DND-41 (cell line): ENCODE measurements at regions not wholly inside any gene's neighbourhood (a gene's known extent, or its start where the extent isn't known, plus 50 kb on each side); places are given as distances from the start of the nearest gene placed in this dataset.
"Not testable (repeated sequence)": the region's sequence is repeated elsewhere in the genome, so short reads cannot be mapped to it uniquely, and the experiment has no call there.

Experiments used
- EZH2 ChIP-seq: IDR thresholded peaks from 3 replicates; pipeline ENCODE4 v1.6.1; 2012; ENCODE audit warnings: borderline replicate concordance, low read depth, mild to moderate bottlenecking, moderate library complexity, low read length, inconsistent platforms; ENCODE audit not compliant: severe bottlenecking
- TF ChIP-seq, protein P1 (sequence below): IDR thresholded peaks from 2 replicates; pipeline ENCODE4 v1.5.1; 2012; ENCODE audit warnings: borderline replicate concordance, low read length, moderate library complexity, mild to moderate bottlenecking; ENCODE audit not compliant: poor library complexity, severe bottlenecking; ENCODE audit errors: extremely low read depth

DNA sequence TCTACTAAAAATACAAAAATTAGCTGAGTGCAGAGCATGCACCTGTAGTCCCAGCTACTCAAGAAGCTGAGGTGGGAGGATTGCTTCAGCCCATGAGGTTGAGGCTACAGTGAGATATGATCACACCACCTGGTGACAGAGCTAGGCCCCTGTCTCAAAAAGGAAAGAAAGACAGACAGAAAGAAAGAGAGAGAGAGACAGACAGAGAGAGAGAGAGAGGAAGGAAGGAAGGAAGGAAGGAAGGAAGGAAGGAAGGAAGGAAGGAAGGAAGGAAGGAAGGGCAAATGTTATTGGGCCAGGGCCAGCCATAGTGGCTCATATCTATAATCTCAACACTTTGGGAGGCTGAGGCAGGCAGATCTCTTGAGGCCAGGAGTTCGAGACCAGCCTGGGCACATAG is 134.3 kb upstream of the JARID2 start:
- TF ChIP-seq, protein P1, sequence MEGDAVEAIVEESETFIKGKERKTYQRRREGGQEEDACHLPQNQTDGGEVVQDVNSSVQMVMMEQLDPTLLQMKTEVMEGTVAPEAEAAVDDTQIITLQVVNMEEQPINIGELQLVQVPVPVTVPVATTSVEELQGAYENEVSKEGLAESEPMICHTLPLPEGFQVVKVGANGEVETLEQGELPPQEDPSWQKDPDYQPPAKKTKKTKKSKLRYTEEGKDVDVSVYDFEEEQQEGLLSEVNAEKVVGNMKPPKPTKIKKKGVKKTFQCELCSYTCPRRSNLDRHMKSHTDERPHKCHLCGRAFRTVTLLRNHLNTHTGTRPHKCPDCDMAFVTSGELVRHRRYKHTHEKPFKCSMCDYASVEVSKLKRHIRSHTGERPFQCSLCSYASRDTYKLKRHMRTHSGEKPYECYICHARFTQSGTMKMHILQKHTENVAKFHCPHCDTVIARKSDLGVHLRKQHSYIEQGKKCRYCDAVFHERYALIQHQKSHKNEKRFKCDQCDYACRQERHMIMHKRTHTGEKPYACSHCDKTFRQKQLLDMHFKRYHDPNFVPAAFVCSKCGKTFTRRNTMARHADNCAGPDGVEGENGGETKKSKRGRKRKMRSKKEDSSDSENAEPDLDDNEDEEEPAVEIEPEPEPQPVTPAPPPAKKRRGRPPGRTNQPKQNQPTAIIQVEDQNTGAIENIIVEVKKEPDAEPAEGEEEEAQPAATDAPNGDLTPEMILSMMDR = not testable (repeated sequence)
- TF ChIP-seq EZH2 = not testable (repeated sequence)
